Vagina (tissue), 2 donors: ENCODE measurements at regions not wholly inside any gene's neighbourhood (a gene's known extent, or its start where the extent isn't known, plus 50 kb on each side); places are given as distances from the start of the nearest gene placed in this dataset.

Experiments used
- POLR2A ChIP-seq, 2 donors: fragments of 450-650 bp; IDR thresholded peaks; one replicate each; pipeline ENCODE4 v1.6.1; 2017; ENCODE audit warnings: antibody characterized with exemption in 2 of 2, mild to moderate bottlenecking in 2 of 2, moderate library complexity in 2 of 2
- POLR2AphosphoS5 ChIP-seq, 2 donors: sonication (generic); formaldehyde crosslinking; IDR thresholded peaks; one replicate each; pipeline ENCODE4 v1.9.0; 2017; ENCODE audit warnings: antibody characterized with exemption in 2 of 2, mild to moderate bottlenecking in 2 of 2, low read depth in 1 of 2; ENCODE audit not compliant: insufficient read depth in 1 of 2
- TF ChIP-seq, protein P1 (sequence below), 3 experiments: fragments of 450-650 bp in 2 of 3; fragments of 200-600 bp in 1 of 3; sonication (generic) in 1 of 3; IDR thresholded peaks; one replicate each; pipeline ENCODE4 v1.5.1; 2017 to 2019; ENCODE audit warnings: antibody characterized with exemption in 3 of 3, mild to moderate bottlenecking in 2 of 3, moderate library complexity in 2 of 3

DNA sequence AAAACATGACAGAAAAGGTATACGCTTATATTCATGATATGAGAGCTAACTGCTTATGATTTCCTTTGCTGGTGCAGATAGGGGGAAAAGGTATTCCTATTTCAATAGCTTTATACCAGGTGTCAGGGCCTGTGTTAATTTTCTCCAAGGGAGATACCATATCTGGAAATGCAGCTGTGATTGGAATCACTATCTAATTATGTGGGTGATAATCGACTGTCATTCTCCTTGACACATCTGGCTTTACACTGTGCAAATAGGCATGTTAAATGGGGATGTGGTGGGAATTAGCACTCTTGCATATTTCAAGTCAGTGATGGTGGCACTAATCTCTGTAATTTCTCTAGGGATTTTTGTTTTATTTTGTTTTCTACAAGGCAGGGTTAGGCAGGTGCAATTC, 611.1 kb downstream of the CDH9 start:
- TF ChIP-seq, protein P1, sequence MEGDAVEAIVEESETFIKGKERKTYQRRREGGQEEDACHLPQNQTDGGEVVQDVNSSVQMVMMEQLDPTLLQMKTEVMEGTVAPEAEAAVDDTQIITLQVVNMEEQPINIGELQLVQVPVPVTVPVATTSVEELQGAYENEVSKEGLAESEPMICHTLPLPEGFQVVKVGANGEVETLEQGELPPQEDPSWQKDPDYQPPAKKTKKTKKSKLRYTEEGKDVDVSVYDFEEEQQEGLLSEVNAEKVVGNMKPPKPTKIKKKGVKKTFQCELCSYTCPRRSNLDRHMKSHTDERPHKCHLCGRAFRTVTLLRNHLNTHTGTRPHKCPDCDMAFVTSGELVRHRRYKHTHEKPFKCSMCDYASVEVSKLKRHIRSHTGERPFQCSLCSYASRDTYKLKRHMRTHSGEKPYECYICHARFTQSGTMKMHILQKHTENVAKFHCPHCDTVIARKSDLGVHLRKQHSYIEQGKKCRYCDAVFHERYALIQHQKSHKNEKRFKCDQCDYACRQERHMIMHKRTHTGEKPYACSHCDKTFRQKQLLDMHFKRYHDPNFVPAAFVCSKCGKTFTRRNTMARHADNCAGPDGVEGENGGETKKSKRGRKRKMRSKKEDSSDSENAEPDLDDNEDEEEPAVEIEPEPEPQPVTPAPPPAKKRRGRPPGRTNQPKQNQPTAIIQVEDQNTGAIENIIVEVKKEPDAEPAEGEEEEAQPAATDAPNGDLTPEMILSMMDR (IDR thresholded peaks at IDR 0.05): no peak
- TF ChIP-seq POLR2AphosphoS5 (IDR thresholded peaks at IDR 0.05; ENCODE audit: insufficient read depth in 1 of 2, low read depth in 1 of 2) (no peak), POLR2A (IDR thresholded peaks at IDR 0.05) (no peak)
